Transverse colon (tissue), 4 donors: ENCODE measurements at regions not wholly inside any gene's neighbourhood (a gene's known extent, or its start where the extent isn't known, plus 50 kb on each side); places are given as distances from the start of the nearest gene placed in this dataset.

ENCODE experiments used
- DNase-seq: peaks from one replicate; pipeline ENCODE4 v3.0.0-alpha.2; 2019
- H3K27ac ChIP-seq, 4 donors: fragments of 200-600 bp; sonication (generic); 2 replicates each; pipeline ENCODE4 v1.5.1; 2016 to 2018; ENCODE audit warnings: inconsistent platforms in 4 of 4
- H3K27me3 ChIP-seq: fragments of 200-600 bp; sonication (generic); 2 replicates; pipeline ENCODE4 v1.5.1; 2017; ENCODE audit warnings: inconsistent platforms
- H3K36me3 ChIP-seq, 4 donors: fragments of 200-600 bp; sonication (generic); 2 replicates each; pipeline ENCODE4 v1.5.1; 2017 to 2019; ENCODE audit warnings: inconsistent platforms in 4 of 4
- H3K4me1 ChIP-seq, 4 donors: fragments of 200-600 bp; sonication (generic); 2 replicates each; pipeline ENCODE4 v1.5.1; 2017 to 2020; ENCODE audit warnings: inconsistent platforms in 4 of 4
- H3K4me3 ChIP-seq, 4 donors: fragments of 200-600 bp; sonication (generic); 1 replicate in 1 of 4; 2 replicates in 3 of 4; pipeline versions ENCODE4 v1.5.1 to v1.6.1; 2017 to 2019; ENCODE audit warnings: inconsistent platforms in 4 of 4
- H3K9me3 ChIP-seq, 2 donors: fragments of 200-600 bp; sonication (generic); 2 replicates each; pipeline ENCODE4 v1.5.1; 2017 to 2019; ENCODE audit warnings: inconsistent platforms in 2 of 2
- CTCF ChIP-seq, 5 experiments: fragments of 200-600 bp in 3 of 5; fragments of 450-650 bp in 2 of 5; sonication (generic) in 3 of 5; IDR thresholded peaks; 1 replicate in 2 of 5; 2 replicates in 3 of 5; pipeline ENCODE4 v1.5.1; 2016 to 2017; ENCODE audit warnings: antibody characterized with exemption in 5 of 5, inconsistent platforms in 3 of 5, mild to moderate bottlenecking in 2 of 5, moderate library complexity in 1 of 5
- EP300 ChIP-seq: sonication (generic); formaldehyde crosslinking; IDR thresholded peaks from one replicate; pipeline ENCODE4 v1.6.1; 2017; ENCODE audit warnings: antibody characterized with exemption, low read depth
- POLR2A ChIP-seq: fragments of 450-650 bp; IDR thresholded peaks from one replicate; pipeline ENCODE4 v1.6.1; 2016; ENCODE audit warnings: antibody characterized with exemption, mild to moderate bottlenecking, moderate library complexity
- POLR2AphosphoS5 ChIP-seq, 3 donors: sonication (generic); formaldehyde crosslinking; IDR thresholded peaks; one replicate each; pipeline ENCODE4 v1.6.1; 2016; ENCODE audit warnings: antibody characterized with exemption in 3 of 3
- WGBS, 2 donors: methylation state at CpG; one replicate each; pipeline ENCODE4 v1.1.5; 2018; ENCODE audit warnings: low coverage in 1 of 2; 5-methylcytosine and 5-hydroxymethylcytosine counted together
- in situ Hi-C, 4 donors: fragments of 200-750 bp; cut with MboI; loops; one replicate each; pipeline versions ENCODE4 v1.15.0 to v1.15.1; 2017; ENCODE audit warnings: low sequenced_read_pairs in 3 of 4, low pct_ligation_motif_present in 1 of 4, low pct_unique_long_range_greater_than_20kb in 1 of 4
- intact Hi-C: fragments of 100-400 bp; cut with DNase I; formaldehyde crosslinking; loops from one replicate; pipeline ENCODE4 v1.15.1; 2023; ENCODE audit warnings: low total_unique reads

GRCh38 chr3:102158080-102158740 lies 276.6 kb upstream of the ZPLD1 start:
- Histone ChIP-seq H3K9me3 (no peaks in the 10 kb centered on the region), H3K4me3 (no peak overlapping the region), H3K27me3 (no peaks in the 10 kb centered on the region), H3K4me1 (peaks cover 0 to 5% (median 2%) of the 10 kb centered on the region in 4 donors), H3K27ac (no peak overlapping the region), H3K36me3 (no peaks in the 10 kb centered on the region)
- intact Hi-C loops, result no loop called here
- in situ Hi-C loops, result no loop called here
- no peak for TF ChIP-seq EP300
- TF ChIP-seq POLR2A, result no peak
- TF ChIP-seq CTCF (IDR thresholded peaks at IDR 0.05), result no peak
- no peak for TF ChIP-seq POLR2AphosphoS5 (IDR thresholded peaks at IDR 0.05)
- WGBS, 2 donors, result 89 to 94% methylated on average over 3 of the region's 3 CpGs
- DNase-seq, result no peak

- Histone ChIP-seq H3K4me1 (peaks cover 0 to 8% (median 5%) of the 10 kb centered on the region in 4 donors), H3K9me3 (no peaks in the 10 kb centered on the region), H3K36me3 (no peaks in the 10 kb centered on the region), H3K27me3 (no peaks in the 10 kb centered on the region), H3K4me3 (no peak overlapping the region), H3K27ac (no peak overlapping the region)
- WGBS, 2 donors, result 100% methylated on average over 1 of the region's 1 CpG; no CpG with 5 or more reads in 1 of the 2 donors
- intact Hi-C loops (no loop called here), in situ Hi-C loops (no loop called here)
- DNase-seq, result no peak
- TF ChIP-seq POLR2A (no peak), EP300 (no peak), CTCF (IDR thresholded peaks at IDR 0.05) (no peak)
Measured at GRCh38 chr3:102159810-102160451, 274.9 kb upstream of the ZPLD1 start.

GRCh38 chr3:102161384-102162006 lies 273.3 kb upstream of the ZPLD1 start:
- peaks cover 0 to 8% (median 5%) of the 10 kb centered on the region in 4 donors for H3K4me1 ChIP-seq
- no peak overlapping the region for H3K27ac ChIP-seq
- no peaks in the 10 kb centered on the region for H3K9me3 ChIP-seq
- in situ Hi-C loops, result no loop called here
- H3K4me3 ChIP-seq, result no peak overlapping the region
- DNase-seq, result no peak
- H3K27me3 ChIP-seq, result no peaks in the 10 kb centered on the region
- intact Hi-C loops, result no loop called here
- TF ChIP-seq CTCF (IDR thresholded peaks at IDR 0.05), result no peak
- TF ChIP-seq EP300, result no peak
- TF ChIP-seq POLR2A, result no peak
- TF ChIP-seq POLR2AphosphoS5 (IDR thresholded peaks at IDR 0.05), result no peak
- 68 to 88% methylated on average over 5 of the region's 5 CpGs for WGBS, 2 donors
- H3K36me3 ChIP-seq, result no peaks in the 10 kb centered on the region

GRCh38 chr3:102162251-102162650 lies 272.6 kb upstream of the ZPLD1 start:
- Histone ChIP-seq H3K27me3 (no peaks in the 10 kb centered on the region), H3K4me3 (no peak overlapping the region), H3K36me3 (no peaks in the 10 kb centered on the region), H3K9me3 (no peaks in the 10 kb centered on the region), H3K27ac (no peak overlapping the region), H3K4me1 (peaks cover 0 to 8% (median 5%) of the 10 kb centered on the region in 4 donors)
- TF ChIP-seq CTCF (IDR thresholded peaks at IDR 0.05) (no peak), POLR2AphosphoS5 (IDR thresholded peaks at IDR 0.05) (no peak), POLR2A (no peak), EP300 (no peak)
- in situ Hi-C loops, result no loop called here
- intact Hi-C loops, result no loop called here
- DNase-seq, result no peak
